Osteoblast (primary cell): ENCODE measurements at regions not wholly inside any gene's neighbourhood (a gene's known extent, or its start where the extent isn't known, plus 50 kb on each side); places are given as distances from the start of the nearest gene placed in this dataset.

ENCODE experiments used
- DNase-seq: peaks from one replicate; pipeline ENCODE4 v3.0.0; 2011; ENCODE audit warnings: low spot score, mixed read lengths; ENCODE audit not compliant: insufficient read length; ENCODE audit errors: missing footprints
- H2AFZ ChIP-seq: 2 replicates; pipeline ENCODE4 v1.6.0; 2011; ENCODE audit warnings: mild to moderate bottlenecking, low read length
- H3K27ac ChIP-seq: 2 replicates; pipeline ENCODE4 v1.5.1; 2011; ENCODE audit warnings: mild to moderate bottlenecking, low read depth, low read length, moderate library complexity
- H3K27me3 ChIP-seq: 2 replicates; pipeline ENCODE4 v1.6.0; 2012; ENCODE audit warnings: mild to moderate bottlenecking, control low read depth, inconsistent platforms, low read length, moderate library complexity; ENCODE audit not compliant: insufficient read depth
- H3K36me3 ChIP-seq: 2 replicates; pipeline ENCODE4 v1.5.1; 2011; ENCODE audit warnings: mild to moderate bottlenecking, low read length, control low read depth, moderate library complexity; ENCODE audit not compliant: insufficient read depth
- H3K4me1 ChIP-seq: 2 replicates; pipeline ENCODE4 v1.5.1; 2011; ENCODE audit warnings: mild to moderate bottlenecking, low read length, control low read depth, moderate library complexity; ENCODE audit not compliant: insufficient read depth
- H3K4me2 ChIP-seq: 2 replicates; pipeline ENCODE4 v1.6.0; 2011; ENCODE audit warnings: mild to moderate bottlenecking, low read length; ENCODE audit not compliant: insufficient read depth
- H3K4me3 ChIP-seq: fragments of 200-600 bp; sonication (generic); 3 replicates; pipeline ENCODE4 v1.5.1; 2012; ENCODE audit warnings: mild to moderate bottlenecking, low read length, inconsistent platforms; ENCODE audit not compliant: insufficient read depth
- H3K79me2 ChIP-seq: 2 replicates; pipeline ENCODE4 v1.6.0; 2012; ENCODE audit warnings: mild to moderate bottlenecking, low read length, control low read depth, inconsistent platforms; ENCODE audit not compliant: insufficient read depth
- H3K9me3 ChIP-seq: 2 replicates; pipeline ENCODE4 v1.5.1; 2011; ENCODE audit warnings: low read depth, low read length, control low read depth
- H4K20me1 ChIP-seq: 2 replicates; pipeline ENCODE4 v1.6.0; 2012; ENCODE audit warnings: mild to moderate bottlenecking, low read length, control low read depth; ENCODE audit not compliant: insufficient read depth
- CTCF ChIP-seq: IDR thresholded peaks from 2 replicates; pipeline ENCODE4 v1.5.1; 2011; ENCODE audit warnings: mild to moderate bottlenecking, low read depth, low read length, moderate library complexity; ENCODE audit errors: extremely low read depth

- H3K4me3 ChIP-seq = no peak overlapping the region
These were observed 392.2 kb downstream of the SEC23A start for GRCh38 chr14:38710881-38711280.

GRCh38 chr14:38710196-38710595 lies 392.8 kb downstream of the SEC23A start:
- DNase-seq = no peak
- H3K9me3 ChIP-seq = no peaks in the 10 kb centered on the region
- H3K36me3 ChIP-seq = no peaks in the 10 kb centered on the region
- H3K4me3 ChIP-seq = no peak overlapping the region
- no peaks in the 10 kb centered on the region for H3K79me2 ChIP-seq
- no peak for TF ChIP-seq CTCF
- H3K4me1 ChIP-seq = no peaks in the 10 kb centered on the region
- H3K4me2 ChIP-seq = no peak overlapping the region
- H3K27me3 ChIP-seq = no peaks in the 10 kb centered on the region
- no peak overlapping the region for H3K27ac ChIP-seq
- H4K20me1 ChIP-seq = no peaks in the 10 kb centered on the region
- H2AFZ ChIP-seq = no peak overlapping the region

More at GRCh38 chr14:38710881-38711280, 392.2 kb downstream of the SEC23A start:
- Histone ChIP-seq H2AFZ (no peak overlapping the region), H3K36me3 (no peaks in the 10 kb centered on the region), H4K20me1 (no peaks in the 10 kb centered on the region), H3K79me2 (no peaks in the 10 kb centered on the region), H3K4me1 (no peaks in the 10 kb centered on the region), H3K27ac (no peak overlapping the region), H3K9me3 (no peaks in the 10 kb centered on the region), H3K27me3 (no peaks in the 10 kb centered on the region), H3K4me2 (no peak overlapping the region)
- no peak for DNase-seq
- TF ChIP-seq CTCF = no peak

- H2AFZ ChIP-seq = no peak overlapping the region
- H3K9me3 ChIP-seq = no peaks in the 10 kb centered on the region
- no peaks in the 10 kb centered on the region for H3K27me3 ChIP-seq
- H3K4me2 ChIP-seq = no peak overlapping the region
- DNase-seq = no peak
- H3K4me3 ChIP-seq = no peak overlapping the region
- H3K27ac ChIP-seq = no peak overlapping the region
- no peaks in the 10 kb centered on the region for H3K79me2 ChIP-seq
- no peak for TF ChIP-seq CTCF
- H3K36me3 ChIP-seq = no peaks in the 10 kb centered on the region
- H3K4me1 ChIP-seq = no peaks in the 10 kb centered on the region
- H4K20me1 ChIP-seq = no peaks in the 10 kb centered on the region
These were observed 397.8 kb downstream of the SEC23A start for GRCh38 chr14:38705220-38705619.

GRCh38 chr14:38704220-38704619 lies 398.8 kb downstream of the SEC23A start:
- no peak overlapping the region for H3K4me3 ChIP-seq
- no peaks in the 10 kb centered on the region for H3K4me1 ChIP-seq
- DNase-seq = no peak
- no peak for TF ChIP-seq CTCF
- no peaks in the 10 kb centered on the region for H3K79me2 ChIP-seq
- H3K27me3 ChIP-seq = no peaks in the 10 kb centered on the region
- H4K20me1 ChIP-seq = no peaks in the 10 kb centered on the region
- no peak overlapping the region for H2AFZ ChIP-seq
- H3K36me3 ChIP-seq = no peaks in the 10 kb centered on the region
- no peaks in the 10 kb centered on the region for H3K9me3 ChIP-seq
- H3K4me2 ChIP-seq = no peak overlapping the region
- H3K27ac ChIP-seq = no peak overlapping the region
